Hepatocyte (in vitro differentiated cells): ENCODE measurements at regions not wholly inside any gene's neighbourhood (a gene's known extent, or its start where the extent isn't known, plus 50 kb on each side); places are given as distances from the start of the nearest gene placed in this dataset.

Source experiments
- EZH2phosphoT487 ChIP-seq: fragments of 200-600 bp; sonication (generic); IDR thresholded peaks from one replicate; pipeline ENCODE4 v1.6.1; 2018; ENCODE audit warnings: antibody characterized with exemption, mild to moderate bottlenecking, low read depth, moderate library complexity; ENCODE audit not compliant: unreplicated experiment, severe bottlenecking
- TF ChIP-seq, protein P1 (sequence below): fragments of 200-600 bp; sonication (generic); IDR thresholded peaks from 2 replicates; pipeline ENCODE4 v1.5.1; 2016; ENCODE audit warnings: antibody characterized with exemption, mild to moderate bottlenecking; ENCODE audit not compliant: poor library complexity

- TF ChIP-seq, protein P1, sequence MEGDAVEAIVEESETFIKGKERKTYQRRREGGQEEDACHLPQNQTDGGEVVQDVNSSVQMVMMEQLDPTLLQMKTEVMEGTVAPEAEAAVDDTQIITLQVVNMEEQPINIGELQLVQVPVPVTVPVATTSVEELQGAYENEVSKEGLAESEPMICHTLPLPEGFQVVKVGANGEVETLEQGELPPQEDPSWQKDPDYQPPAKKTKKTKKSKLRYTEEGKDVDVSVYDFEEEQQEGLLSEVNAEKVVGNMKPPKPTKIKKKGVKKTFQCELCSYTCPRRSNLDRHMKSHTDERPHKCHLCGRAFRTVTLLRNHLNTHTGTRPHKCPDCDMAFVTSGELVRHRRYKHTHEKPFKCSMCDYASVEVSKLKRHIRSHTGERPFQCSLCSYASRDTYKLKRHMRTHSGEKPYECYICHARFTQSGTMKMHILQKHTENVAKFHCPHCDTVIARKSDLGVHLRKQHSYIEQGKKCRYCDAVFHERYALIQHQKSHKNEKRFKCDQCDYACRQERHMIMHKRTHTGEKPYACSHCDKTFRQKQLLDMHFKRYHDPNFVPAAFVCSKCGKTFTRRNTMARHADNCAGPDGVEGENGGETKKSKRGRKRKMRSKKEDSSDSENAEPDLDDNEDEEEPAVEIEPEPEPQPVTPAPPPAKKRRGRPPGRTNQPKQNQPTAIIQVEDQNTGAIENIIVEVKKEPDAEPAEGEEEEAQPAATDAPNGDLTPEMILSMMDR = no peak
- TF ChIP-seq EZH2phosphoT487 = no peak
Measured at GRCh38 chr11:28383456-28383855, 275.3 kb downstream of the METTL15 start.
